OCI-LY7 (cell line): ENCODE measurements at regions not wholly inside any gene's neighbourhood (a gene's known extent, or its start where the extent isn't known, plus 50 kb on each side); places are given as distances from the start of the nearest gene placed in this dataset.

Experiments used
- BruUV-seq: library from RNA; stranded (reverse); fragments of 400-500 nt; replicated peaks from 2 replicates; lab custom pipeline; 2021; lab: Mats Ljungman, UMichigan
- CTCF ChIA-PET: fragments of 300-600 bp; sonication (Branson Sonifier 250); formaldehyde crosslinking; loops from one replicate; lab custom pipeline; 2022; ENCODE audit warnings: antibody characterized with exemption; ENCODE audit not compliant: unreplicated experiment; lab: Charles Lee
- POLR2A ChIA-PET: fragments of 300-600 bp; sonication (Branson Sonifier 250); formaldehyde crosslinking; loops from one replicate; lab custom pipeline; 2022; ENCODE audit warnings: antibody characterized with exemption; lab: Charles Lee
- DNase-seq: peaks from one replicate; pipeline ENCODE4 v3.0.0-alpha.2; 2015; ENCODE audit warnings: low spot score
- H2AFZ ChIP-seq: fragments of 200-600 bp; sonication (generic), shearing (Covaris generic); 2 replicates; pipeline ENCODE4 v1.6.1; 2014; ENCODE audit warnings: mild to moderate bottlenecking, antibody characterized with exemption, low read length, moderate library complexity
- H3K27ac ChIP-seq: fragments of 200-600 bp; sonication (generic); 2 replicates; pipeline ENCODE4 v1.5.1; 2014; ENCODE audit warnings: mixed run types, low read depth, mild to moderate bottlenecking, moderate library complexity, low read length, inconsistent platforms; ENCODE audit not compliant: poor library complexity, severe bottlenecking
- H3K36me3 ChIP-seq: fragments of 200-600 bp; sonication (generic); 2 replicates; pipeline ENCODE4 v1.6.1; 2014; ENCODE audit warnings: mild to moderate bottlenecking, antibody characterized with exemption, low read length, moderate library complexity, mixed read lengths; ENCODE audit not compliant: insufficient read depth
- H3K4me1 ChIP-seq: fragments of 200-600 bp; sonication (generic); 2 replicates; pipeline ENCODE4 v1.5.1; 2014; ENCODE audit warnings: mild to moderate bottlenecking, low read length; ENCODE audit not compliant: insufficient read depth, poor library complexity, severe bottlenecking
- H3K4me2 ChIP-seq: fragments of 200-600 bp; sonication (generic); 2 replicates; pipeline ENCODE4 v1.6.1; 2014; ENCODE audit warnings: mild to moderate bottlenecking, low read length
- H3K4me3 ChIP-seq: fragments of 200-600 bp; sonication (generic); 2 replicates; pipeline ENCODE4 v1.5.1; 2014; ENCODE audit warnings: mild to moderate bottlenecking, low read depth, low read length; ENCODE audit not compliant: poor library complexity, severe bottlenecking
- H3K79me2 ChIP-seq: fragments of 200-600 bp; sonication (generic); 2 replicates; pipeline ENCODE4 v1.6.1; 2016; ENCODE audit warnings: low read depth, mild to moderate bottlenecking, low read length, moderate library complexity, mixed read lengths; ENCODE audit not compliant: insufficient read depth
- H3K9me2 ChIP-seq: fragments of 200-600 bp; sonication (generic); 2 replicates; pipeline ENCODE4 v1.6.1; 2016; ENCODE audit warnings: mild to moderate bottlenecking, low read length, mixed read lengths; ENCODE audit not compliant: insufficient read depth
- H3K9me3 ChIP-seq: fragments of 200-600 bp; sonication (generic); 2 replicates; pipeline ENCODE4 v1.6.1; 2014; ENCODE audit warnings: mild to moderate bottlenecking, mixed run types, low read length, mixed read lengths
- H4K20me1 ChIP-seq: fragments of 200-600 bp; sonication (generic); 2 replicates; pipeline ENCODE4 v1.6.1; 2014; ENCODE audit warnings: mild to moderate bottlenecking, antibody characterized with exemption, low read length, moderate library complexity, mixed read lengths; ENCODE audit not compliant: insufficient read depth
- CTCF ChIP-seq: fragments of 200-600 bp; sonication (generic); conservative IDR thresholded peaks from 2 replicates; pipeline ENCODE4 v1.5.1; 2014; ENCODE audit warnings: mild to moderate bottlenecking, antibody characterized with exemption, low read length, moderate library complexity, mixed read lengths
- EZH2phosphoT487 ChIP-seq: fragments of 200-600 bp; sonication (generic); IDR thresholded peaks from 2 replicates; pipeline ENCODE4 v1.6.1; 2018; ENCODE audit warnings: low read depth, borderline replicate concordance, mild to moderate bottlenecking, mixed run types, antibody characterized with exemption, low read length, moderate library complexity, mixed read lengths
- intact Hi-C: fragments of 100-400 bp; cut with micrococcal nuclease; formaldehyde crosslinking; loops from one replicate; pipeline ENCODE4 v1.10.0; 2022; ENCODE audit not compliant: unreplicated experiment

DNA sequence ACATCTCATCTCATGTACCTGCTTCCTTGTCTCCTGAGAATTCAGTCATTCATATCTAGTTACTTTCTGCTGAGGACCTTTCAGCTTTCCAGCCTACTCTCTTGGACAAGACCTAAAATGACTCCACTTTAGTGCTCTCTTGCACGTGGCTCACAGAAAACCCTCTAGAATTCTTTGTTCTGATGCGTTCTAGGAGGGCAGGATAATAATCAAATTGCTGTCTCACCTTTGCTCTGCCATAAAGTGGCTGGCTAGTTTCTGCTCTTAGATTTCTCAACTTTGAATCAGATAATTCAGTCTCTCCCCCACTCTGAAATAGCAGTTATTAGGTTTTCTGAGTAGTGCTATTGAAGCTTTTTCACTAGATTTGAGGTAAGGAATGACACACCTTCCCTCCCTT lies 429.5 kb upstream of the FBXO33 start:
- CTCF ChIA-PET: no interaction called here
- TF ChIP-seq CTCF (no peak), EZH2phosphoT487 (no peak)
- Histone ChIP-seq H3K36me3 (no peaks in the 10 kb centered on the region), H3K79me2 (no peaks in the 10 kb centered on the region), H4K20me1 (no peaks in the 10 kb centered on the region), H3K4me2 (no peak overlapping the region), H3K4me1 (no peaks in the 10 kb centered on the region), H3K9me2 (no peaks in the 10 kb centered on the region), H3K27ac (no peak overlapping the region), H3K9me3 (no peaks in the 10 kb centered on the region), H3K4me3 (no peak overlapping the region), H2AFZ (no peak overlapping the region)
- no peak for DNase-seq
- BruUV-seq: no TSS peak
- POLR2A ChIA-PET: interaction anchor here (0.7 kb wide), 2 partner anchors 185 to 410 kb away, joined by 3 read pairs; no protein-coding TSS in a partner anchor
- intact Hi-C loops: no loop called here

DNA sequence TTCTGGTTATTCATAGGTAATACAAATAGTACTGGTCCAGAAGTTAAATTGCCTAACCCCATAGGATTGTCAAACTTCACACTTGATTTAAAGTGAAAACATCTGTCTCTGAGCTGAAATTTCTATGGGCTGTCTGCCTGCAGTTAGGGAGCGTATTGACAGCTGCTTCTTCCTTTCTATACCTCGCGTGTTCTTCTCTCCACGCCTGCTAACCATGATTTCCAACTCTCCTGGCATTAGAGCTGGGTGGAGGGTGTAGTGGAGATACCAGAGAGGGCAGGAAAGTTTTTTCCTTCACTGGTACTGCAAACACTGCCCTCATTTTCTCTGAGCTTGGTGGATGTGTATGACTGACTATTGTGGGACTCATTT lies 429.0 kb upstream of the FBXO33 start:
- no peaks in the 10 kb centered on the region for H3K36me3 ChIP-seq
- intact Hi-C loops: no loop called here
- no peaks in the 10 kb centered on the region for H3K9me2 ChIP-seq
- H3K4me2 ChIP-seq: no peak overlapping the region
- no peaks in the 10 kb centered on the region for H3K79me2 ChIP-seq
- no peak overlapping the region for H3K4me3 ChIP-seq
- BruUV-seq: no TSS peak
- CTCF ChIA-PET: no interaction called here
- no peaks in the 10 kb centered on the region for H3K9me3 ChIP-seq
- no peak for DNase-seq
- POLR2A ChIA-PET: interaction anchor here (0.7 kb wide), 1 partner anchor 410 kb away, joined by 3 read pairs; no protein-coding TSS in a partner anchor
- H4K20me1 ChIP-seq: no peaks in the 10 kb centered on the region
- H3K4me1 ChIP-seq: no peaks in the 10 kb centered on the region
- H2AFZ ChIP-seq: no peak overlapping the region
- H3K27ac ChIP-seq: no peak overlapping the region
- no peak for TF ChIP-seq EZH2phosphoT487
- no peak for TF ChIP-seq CTCF

DNA sequence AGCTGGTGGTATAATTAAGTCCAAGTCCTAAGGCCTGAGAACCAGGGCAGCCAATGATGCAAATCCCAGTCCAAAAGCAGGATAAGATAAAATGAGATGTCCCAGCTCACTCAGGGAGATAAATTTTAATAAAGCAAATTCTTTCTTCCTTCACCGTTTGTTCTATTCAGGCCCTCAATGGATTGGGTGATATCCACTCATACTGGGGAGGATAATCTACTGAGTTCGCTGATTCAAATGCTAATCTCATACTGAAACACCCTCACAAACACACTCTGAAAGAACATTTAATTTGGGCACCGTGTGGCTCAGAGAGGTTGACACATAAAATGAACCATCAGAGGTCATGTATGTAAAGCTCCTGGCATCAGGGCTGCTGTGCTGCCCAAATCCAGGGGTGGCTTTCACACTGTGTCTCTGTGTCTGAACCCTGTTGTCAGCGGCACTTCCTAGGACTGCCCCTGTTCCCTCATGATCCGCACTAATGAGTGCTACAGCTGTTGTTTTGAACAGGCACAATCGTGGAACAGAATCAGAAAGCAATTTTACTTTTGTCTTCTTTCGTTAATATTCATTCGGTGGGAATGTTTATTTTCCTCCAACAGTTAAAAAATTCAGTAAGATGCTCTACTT lies 428.5 kb upstream of the FBXO33 start:
- Histone ChIP-seq H2AFZ (no peak overlapping the region), H3K79me2 (no peaks in the 10 kb centered on the region), H3K4me2 (no peak overlapping the region), H3K36me3 (no peaks in the 10 kb centered on the region), H3K4me3 (no peak overlapping the region), H3K9me3 (no peaks in the 10 kb centered on the region), H3K27ac (no peak overlapping the region), H4K20me1 (no peaks in the 10 kb centered on the region), H3K9me2 (no peaks in the 10 kb centered on the region), H3K4me1 (no peaks in the 10 kb centered on the region)
- no TSS peak for BruUV-seq
- POLR2A ChIA-PET: interaction anchor here (0.7 kb wide), 1 partner anchor 411 kb away, joined by 3 read pairs; no protein-coding TSS in a partner anchor
- intact Hi-C loops: no loop called here
- no peak for TF ChIP-seq CTCF
- TF ChIP-seq EZH2phosphoT487: no peak
- CTCF ChIA-PET: no interaction called here
- no peak for DNase-seq
